ENCODE measurements at regions not wholly inside any gene's neighbourhood (a gene's known extent, or its start where the extent isn't known, plus 50 kb on each side); places are given as distances from the start of the nearest gene placed in this dataset.

DNA sequence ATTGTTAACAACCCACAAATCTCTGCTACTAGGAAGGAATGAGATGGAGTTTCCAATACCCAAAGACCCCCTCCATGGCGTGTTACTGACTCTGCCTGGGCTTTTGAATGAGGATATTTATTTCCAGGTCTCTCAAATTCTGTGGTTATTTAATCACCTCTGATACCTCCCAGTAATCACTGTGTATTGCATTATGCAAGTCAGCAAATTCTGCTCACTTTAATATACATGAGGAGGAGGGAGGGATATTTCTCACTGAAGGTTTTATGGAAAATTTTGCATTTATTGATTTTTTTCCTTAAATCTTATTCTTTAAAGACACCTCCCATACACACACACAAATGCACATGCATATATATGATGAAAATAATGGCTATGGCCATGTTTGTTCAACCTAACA, 962.9 kb downstream of the VRK1 start:
- H3K27ac ChIP-seq (ENCODE audit: low read depth, low read length), result no peak overlapping the region
- no peaks in the 10 kb centered on the region for H3K36me3 ChIP-seq (ENCODE audit: control insufficient read depth in 3 of 3, insufficient read depth in 3 of 3, low read length in 3 of 3)
- H3K9me3 ChIP-seq (ENCODE audit: control insufficient read depth in 3 of 3, low read length in 3 of 3), result no peaks in the 10 kb centered on the region
- no peak overlapping the region for H3K9ac ChIP-seq (ENCODE audit: low read depth in 1 of 3, low read length in 3 of 3)
- H3K4me1 ChIP-seq (ENCODE audit: control insufficient read depth in 3 of 3, insufficient read depth in 3 of 3, low read length in 3 of 3), result no peaks in the 10 kb centered on the region
- H3K4me3 ChIP-seq (ENCODE audit: low read length in 3 of 3), result no peak overlapping the region
- H3K27me3 ChIP-seq (ENCODE audit: control insufficient read depth in 3 of 3, insufficient read depth in 3 of 3, low read length in 3 of 3), result no peaks in the 10 kb centered on the region

DNA sequence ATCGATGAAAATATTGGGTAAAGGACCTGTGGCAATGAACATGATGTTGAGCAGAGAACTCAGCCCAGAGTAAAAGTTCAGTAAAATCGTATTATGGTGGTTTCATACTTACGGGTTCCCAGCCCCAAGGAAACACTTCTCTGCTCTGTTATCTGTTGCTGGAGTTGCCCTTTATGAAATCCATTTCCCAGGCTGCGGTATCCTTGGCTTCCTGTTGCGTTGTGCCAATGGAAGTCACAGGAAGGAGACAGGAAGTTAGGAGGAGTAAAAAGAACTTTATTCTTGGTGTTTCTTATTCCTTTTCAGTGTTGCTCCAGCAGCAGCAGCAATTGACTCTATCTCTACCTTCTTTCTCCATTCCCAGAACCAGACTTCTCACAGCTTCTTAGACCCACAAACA, 965.2 kb downstream of the VRK1 start:
- H3K36me3 ChIP-seq (ENCODE audit: control insufficient read depth in 3 of 3, insufficient read depth in 3 of 3, low read length in 3 of 3), result no peaks in the 10 kb centered on the region
- H3K4me1 ChIP-seq (ENCODE audit: control insufficient read depth in 3 of 3, insufficient read depth in 3 of 3, low read length in 3 of 3), result no peaks in the 10 kb centered on the region
- no peaks in the 10 kb centered on the region for H3K27me3 ChIP-seq (ENCODE audit: control insufficient read depth in 3 of 3, insufficient read depth in 3 of 3, low read length in 3 of 3)
- H3K9ac ChIP-seq (ENCODE audit: low read depth in 1 of 3, low read length in 3 of 3), result no peak overlapping the region
- no peak overlapping the region for H3K4me3 ChIP-seq (ENCODE audit: low read length in 3 of 3)
- H3K9me3 ChIP-seq (ENCODE audit: control insufficient read depth in 3 of 3, low read length in 3 of 3), result no peaks in the 10 kb centered on the region
- H3K27ac ChIP-seq (ENCODE audit: low read depth, low read length), result no peak overlapping the region

DNA sequence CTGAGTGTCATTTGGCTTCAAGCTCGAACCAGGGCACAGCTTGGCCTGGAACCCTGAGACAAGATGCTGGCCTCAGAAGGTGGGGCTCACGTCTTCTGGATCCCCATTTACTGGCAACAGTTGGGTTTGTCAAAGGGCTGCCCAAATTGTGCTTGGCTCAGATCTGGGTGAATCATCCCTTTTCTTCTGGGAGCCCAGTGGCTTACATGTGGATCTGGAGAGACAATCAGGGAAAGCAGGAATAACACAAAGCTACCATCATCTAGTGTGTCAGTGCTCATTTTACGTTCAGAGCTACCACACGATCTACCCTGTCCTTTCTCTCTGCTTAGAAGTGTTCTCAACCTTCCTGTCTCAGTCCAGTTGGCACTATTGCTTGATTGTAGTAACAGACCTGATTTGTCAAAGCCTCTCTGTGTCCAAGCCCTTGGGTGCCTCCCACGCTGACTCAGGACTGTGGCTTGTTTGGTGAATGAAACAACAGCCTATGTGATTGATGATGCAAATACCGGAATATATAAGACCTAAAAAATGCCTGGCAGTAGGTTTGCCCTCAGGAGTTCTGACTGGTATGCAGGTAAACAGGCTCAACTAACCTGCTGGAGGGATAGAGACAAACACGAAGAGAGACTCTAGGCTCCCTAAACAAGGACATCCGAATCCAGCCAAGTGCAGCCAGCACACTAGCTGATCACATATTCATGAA, 974.3 kb downstream of the VRK1 start:
- Histone ChIP-seq H3K27me3 (ENCODE audit: control insufficient read depth in 3 of 3, insufficient read depth in 3 of 3, low read length in 3 of 3) (no peaks in the 10 kb centered on the region), H3K4me3 (ENCODE audit: low read length in 3 of 3) (no peak overlapping the region), H3K9ac (ENCODE audit: low read depth in 1 of 3, low read length in 3 of 3) (no peak overlapping the region), H3K4me1 (ENCODE audit: control insufficient read depth in 3 of 3, insufficient read depth in 3 of 3, low read length in 3 of 3) (no peaks in the 10 kb centered on the region), H3K27ac (ENCODE audit: low read depth, low read length) (no peak overlapping the region), H3K36me3 (ENCODE audit: control insufficient read depth in 3 of 3, insufficient read depth in 3 of 3, low read length in 3 of 3) (no peaks in the 10 kb centered on the region), H3K9me3 (ENCODE audit: control insufficient read depth in 3 of 3, low read length in 3 of 3) (no peaks in the 10 kb centered on the region)

DNA sequence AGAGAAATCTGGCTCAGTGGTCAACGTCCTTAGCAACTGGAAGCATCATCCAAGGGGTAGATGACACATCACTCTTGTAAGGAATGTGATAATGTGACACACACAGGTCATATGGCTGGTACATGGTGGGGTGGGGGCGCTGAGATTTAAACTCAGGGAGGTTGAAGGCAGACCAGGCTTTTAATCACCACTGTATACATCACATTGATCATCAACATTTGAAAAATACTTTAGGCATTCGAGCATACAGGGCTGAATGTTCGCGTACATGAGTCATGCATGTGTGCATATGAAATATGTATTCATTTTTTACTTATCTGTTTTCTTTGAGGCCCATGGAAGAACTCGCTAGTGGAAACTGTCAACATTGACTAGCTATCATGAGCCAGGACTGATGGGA, 976.4 kb downstream of the VRK1 start:
- H3K4me3 ChIP-seq (ENCODE audit: low read length in 3 of 3), result no peak overlapping the region
- no peaks in the 10 kb centered on the region for H3K9me3 ChIP-seq (ENCODE audit: control insufficient read depth in 3 of 3, low read length in 3 of 3)
- H3K27me3 ChIP-seq (ENCODE audit: control insufficient read depth in 3 of 3, insufficient read depth in 3 of 3, low read length in 3 of 3), result no peaks in the 10 kb centered on the region
- no peak overlapping the region for H3K9ac ChIP-seq (ENCODE audit: low read depth in 1 of 3, low read length in 3 of 3)
- H3K27ac ChIP-seq (ENCODE audit: low read depth, low read length), result no peak overlapping the region
- no peaks in the 10 kb centered on the region for H3K36me3 ChIP-seq (ENCODE audit: control insufficient read depth in 3 of 3, insufficient read depth in 3 of 3, low read length in 3 of 3)
- H3K4me1 ChIP-seq (ENCODE audit: control insufficient read depth in 3 of 3, insufficient read depth in 3 of 3, low read length in 3 of 3), result no peaks in the 10 kb centered on the region

DNA sequence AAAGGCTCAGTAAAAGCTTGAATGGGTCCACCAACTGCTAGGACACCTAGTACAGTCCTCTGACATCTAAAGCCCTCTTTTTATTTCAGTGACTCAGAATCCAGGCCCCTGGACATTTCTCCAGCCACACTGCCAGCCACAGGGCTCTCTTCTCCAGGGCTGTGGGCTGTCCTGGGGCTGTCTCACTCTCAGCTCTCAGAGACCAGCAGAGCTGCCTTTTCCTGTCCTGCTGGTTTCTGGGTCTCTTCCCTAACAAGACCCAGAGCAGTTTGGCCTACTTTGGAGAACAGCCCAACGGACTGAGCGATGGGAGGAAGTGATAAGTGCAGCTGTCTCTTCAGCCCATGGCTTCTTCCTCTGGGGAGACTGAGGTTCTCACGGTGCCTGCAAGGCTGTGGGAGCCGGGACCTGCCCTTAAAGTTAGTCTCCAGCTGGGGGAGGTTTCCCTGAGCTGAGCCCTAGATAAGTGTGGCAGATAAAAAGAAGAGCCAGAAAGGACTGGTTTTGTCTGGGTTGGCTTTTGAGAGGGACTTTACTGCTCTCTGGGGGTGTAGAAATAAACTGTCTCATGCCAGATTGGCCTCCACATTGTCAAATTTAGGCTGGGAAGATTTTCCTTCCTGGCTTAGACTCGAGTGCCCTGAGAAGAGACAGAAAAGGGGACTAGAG, 979.8 kb downstream of the VRK1 start:
- Histone ChIP-seq H3K4me1 (ENCODE audit: control insufficient read depth in 3 of 3, insufficient read depth in 3 of 3, low read length in 3 of 3) (no peaks in the 10 kb centered on the region), H3K9ac (ENCODE audit: low read depth in 1 of 3, low read length in 3 of 3) (no peak overlapping the region), H3K36me3 (ENCODE audit: control insufficient read depth in 3 of 3, insufficient read depth in 3 of 3, low read length in 3 of 3) (no peaks in the 10 kb centered on the region), H3K4me3 (ENCODE audit: low read length in 3 of 3) (no peak overlapping the region), H3K27ac (ENCODE audit: low read depth, low read length) (no peak overlapping the region), H3K27me3 (ENCODE audit: control insufficient read depth in 3 of 3, insufficient read depth in 3 of 3, low read length in 3 of 3) (no peaks in the 10 kb centered on the region), H3K9me3 (ENCODE audit: control insufficient read depth in 3 of 3, low read length in 3 of 3) (no peaks in the 10 kb centered on the region)

DNA sequence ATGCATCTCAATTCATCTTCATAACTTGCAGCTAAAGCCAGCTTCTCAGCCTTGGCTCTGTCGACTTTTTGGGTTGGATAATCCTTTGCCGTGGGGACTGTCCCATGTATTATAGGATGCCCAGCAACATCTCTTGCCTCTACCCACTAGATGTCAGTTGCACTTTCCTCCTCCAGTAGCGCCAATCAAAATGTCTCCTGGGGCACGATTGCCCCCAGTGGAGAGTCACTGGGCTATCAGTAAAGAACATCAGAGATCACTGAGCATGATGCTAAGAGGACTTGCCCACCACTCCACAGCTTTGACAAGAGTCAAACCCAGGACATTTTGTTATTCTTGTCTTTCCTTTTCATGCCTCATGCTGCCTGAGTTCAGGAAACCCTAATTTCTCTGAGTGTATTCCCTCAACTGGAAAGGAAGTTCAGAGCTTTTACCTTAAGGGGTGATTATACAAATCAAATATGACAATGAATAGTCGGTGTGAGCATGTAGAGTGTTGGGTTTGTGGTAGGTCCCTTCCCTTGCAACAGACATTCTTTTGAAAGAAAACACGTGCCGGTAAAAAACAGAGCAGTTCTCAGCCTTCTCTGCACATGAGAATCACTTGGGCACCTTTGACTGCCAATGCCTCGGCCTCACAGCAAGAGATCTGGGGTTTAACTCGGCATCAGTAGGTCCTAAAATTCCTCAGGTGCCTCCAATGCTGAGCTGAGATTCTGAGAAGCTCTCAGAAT, 980.6 kb downstream of the VRK1 start:
- H3K36me3 ChIP-seq (ENCODE audit: control insufficient read depth in 3 of 3, insufficient read depth in 3 of 3, low read length in 3 of 3), result no peaks in the 10 kb centered on the region
- no peaks in the 10 kb centered on the region for H3K4me1 ChIP-seq (ENCODE audit: control insufficient read depth in 3 of 3, insufficient read depth in 3 of 3, low read length in 3 of 3)
- no peaks in the 10 kb centered on the region for H3K9me3 ChIP-seq (ENCODE audit: control insufficient read depth in 3 of 3, low read length in 3 of 3)
- no peak overlapping the region for H3K4me3 ChIP-seq (ENCODE audit: low read length in 3 of 3)
- no peaks in the 10 kb centered on the region for H3K27me3 ChIP-seq (ENCODE audit: control insufficient read depth in 3 of 3, insufficient read depth in 3 of 3, low read length in 3 of 3)
- H3K9ac ChIP-seq (ENCODE audit: low read depth in 1 of 3, low read length in 3 of 3), result no peak overlapping the region
- H3K27ac ChIP-seq (ENCODE audit: low read depth, low read length), result no peak overlapping the region

DNA sequence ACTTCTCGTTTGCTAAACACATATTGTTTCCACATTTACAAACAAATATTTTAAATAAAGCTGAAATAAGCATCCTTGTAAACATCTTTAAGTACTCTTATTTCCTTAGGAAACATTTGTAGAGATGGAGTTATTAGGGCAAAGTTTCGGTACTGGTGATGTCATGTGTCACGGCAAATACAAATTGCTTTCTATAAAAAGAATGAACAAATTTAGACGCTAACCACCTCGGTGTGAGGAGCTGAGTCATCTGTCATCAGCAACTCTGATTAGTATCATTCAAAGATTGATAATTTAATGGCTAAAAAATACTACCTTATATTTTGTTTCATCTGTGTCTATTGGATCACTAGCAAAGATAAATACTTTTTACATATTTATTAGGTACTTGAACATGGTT, 982.0 kb downstream of the VRK1 start:
- H3K4me3 ChIP-seq (ENCODE audit: low read length in 3 of 3), result no peak overlapping the region
- H3K9ac ChIP-seq (ENCODE audit: low read depth in 1 of 3, low read length in 3 of 3), result no peak overlapping the region
- no peak overlapping the region for H3K27ac ChIP-seq (ENCODE audit: low read depth, low read length)
- H3K4me1 ChIP-seq (ENCODE audit: control insufficient read depth in 3 of 3, insufficient read depth in 3 of 3, low read length in 3 of 3), result no peaks in the 10 kb centered on the region
- no peaks in the 10 kb centered on the region for H3K27me3 ChIP-seq (ENCODE audit: control insufficient read depth in 3 of 3, insufficient read depth in 3 of 3, low read length in 3 of 3)
- H3K36me3 ChIP-seq (ENCODE audit: control insufficient read depth in 3 of 3, insufficient read depth in 3 of 3, low read length in 3 of 3), result no peaks in the 10 kb centered on the region
- no peaks in the 10 kb centered on the region for H3K9me3 ChIP-seq (ENCODE audit: control insufficient read depth in 3 of 3, low read length in 3 of 3)

DNA sequence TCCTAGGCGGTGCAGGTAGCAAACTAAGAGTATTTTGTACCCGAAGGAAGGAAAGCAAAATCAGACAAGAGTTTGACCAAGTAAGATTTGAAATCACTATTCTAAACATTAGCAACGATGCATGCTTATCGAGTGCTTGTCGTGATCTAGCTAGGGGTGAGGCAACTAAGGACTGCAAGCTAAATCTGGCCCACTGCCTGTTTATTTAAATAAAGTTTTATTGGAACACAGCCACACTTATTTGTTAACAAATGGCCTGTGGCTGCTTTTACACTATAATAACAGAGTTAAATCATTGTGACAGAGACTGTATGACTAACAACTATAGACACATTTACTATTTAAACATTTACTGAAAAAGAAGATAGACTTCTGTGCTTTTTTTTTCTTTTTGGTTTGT, 983.6 kb downstream of the VRK1 start:
- Histone ChIP-seq H3K9me3 (ENCODE audit: control insufficient read depth in 3 of 3, low read length in 3 of 3) (no peaks in the 10 kb centered on the region), H3K9ac (ENCODE audit: low read depth in 1 of 3, low read length in 3 of 3) (no peak overlapping the region), H3K27me3 (ENCODE audit: control insufficient read depth in 3 of 3, insufficient read depth in 3 of 3, low read length in 3 of 3) (no peaks in the 10 kb centered on the region), H3K4me1 (ENCODE audit: control insufficient read depth in 3 of 3, insufficient read depth in 3 of 3, low read length in 3 of 3) (no peaks in the 10 kb centered on the region), H3K4me3 (ENCODE audit: low read length in 3 of 3) (no peak overlapping the region), H3K36me3 (ENCODE audit: control insufficient read depth in 3 of 3, insufficient read depth in 3 of 3, low read length in 3 of 3) (no peaks in the 10 kb centered on the region), H3K27ac (ENCODE audit: low read depth, low read length) (no peak overlapping the region)

DNA sequence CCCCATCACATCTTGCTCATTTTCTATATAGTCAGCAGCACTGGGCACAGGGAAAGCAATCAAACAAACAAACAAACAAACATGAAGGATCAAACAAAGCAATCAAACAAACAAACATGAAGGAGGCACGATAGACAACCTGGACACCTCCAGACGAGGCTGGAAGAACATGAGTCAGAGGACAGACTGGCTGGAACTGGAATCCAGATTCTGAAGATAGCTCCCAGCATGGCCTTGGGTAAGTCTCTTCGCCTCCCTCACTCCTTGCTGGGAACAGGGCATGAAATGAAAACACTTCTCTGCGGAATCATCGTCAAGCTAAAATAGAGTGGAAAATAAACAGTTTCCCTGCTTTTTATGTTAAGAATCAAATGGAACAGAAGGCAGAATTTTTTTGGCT, 984.8 kb downstream of the VRK1 start:
- Histone ChIP-seq H3K4me3 (ENCODE audit: low read length in 3 of 3) (no peak overlapping the region), H3K4me1 (ENCODE audit: control insufficient read depth in 3 of 3, insufficient read depth in 3 of 3, low read length in 3 of 3) (no peaks in the 10 kb centered on the region), H3K9ac (ENCODE audit: low read depth in 1 of 3, low read length in 3 of 3) (no peak overlapping the region), H3K27me3 (ENCODE audit: control insufficient read depth in 3 of 3, insufficient read depth in 3 of 3, low read length in 3 of 3) (no peaks in the 10 kb centered on the region), H3K36me3 (ENCODE audit: control insufficient read depth in 3 of 3, insufficient read depth in 3 of 3, low read length in 3 of 3) (no peaks in the 10 kb centered on the region), H3K27ac (ENCODE audit: low read depth, low read length) (no peak overlapping the region), H3K9me3 (ENCODE audit: control insufficient read depth in 3 of 3, low read length in 3 of 3) (no peaks in the 10 kb centered on the region)

DNA sequence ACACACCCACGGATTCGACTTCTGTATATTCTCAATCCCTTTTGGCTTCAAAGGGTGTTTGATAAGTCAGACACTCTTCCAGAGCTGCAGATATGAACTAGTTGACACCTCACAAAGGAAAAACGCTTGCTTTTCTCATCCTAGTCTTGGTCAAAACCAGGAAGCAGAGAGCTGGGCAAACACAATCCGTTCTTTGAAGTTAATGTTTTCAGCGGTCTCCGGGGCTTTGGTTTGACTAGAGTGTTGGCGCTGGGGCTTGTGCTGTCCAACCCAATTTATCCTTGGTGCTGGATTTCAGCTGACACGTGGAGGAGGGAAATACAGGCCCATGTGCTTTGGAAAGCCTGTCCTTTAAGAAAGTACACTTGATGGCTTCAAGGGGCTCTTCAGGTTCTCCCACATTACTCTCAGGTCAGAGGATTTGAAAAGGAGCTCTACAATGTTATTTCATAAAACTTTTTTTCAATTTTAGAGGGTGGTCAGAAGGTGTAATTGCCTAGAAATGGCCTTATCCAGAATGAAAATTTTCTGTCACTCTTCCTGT, 985.8 kb downstream of the VRK1 start:
- Histone ChIP-seq H3K27ac (ENCODE audit: low read depth, low read length) (no peak overlapping the region), H3K4me3 (ENCODE audit: low read length in 3 of 3) (no peak overlapping the region), H3K9ac (ENCODE audit: low read depth in 1 of 3, low read length in 3 of 3) (no peak overlapping the region), H3K9me3 (ENCODE audit: control insufficient read depth in 3 of 3, low read length in 3 of 3) (no peaks in the 10 kb centered on the region), H3K4me1 (ENCODE audit: control insufficient read depth in 3 of 3, insufficient read depth in 3 of 3, low read length in 3 of 3) (no peaks in the 10 kb centered on the region), H3K36me3 (ENCODE audit: control insufficient read depth in 3 of 3, insufficient read depth in 3 of 3, low read length in 3 of 3) (no peaks in the 10 kb centered on the region), H3K27me3 (ENCODE audit: control insufficient read depth in 3 of 3, insufficient read depth in 3 of 3, low read length in 3 of 3) (no peaks in the 10 kb centered on the region)

Data from skeletal muscle tissue (tissue), 3 donors.